ENCODE measurements at regions not wholly inside any gene's neighbourhood (a gene's known extent, or its start where the extent isn't known, plus 50 kb on each side); places are given as distances from the start of the nearest gene placed in this dataset.
"Not testable (repeated sequence)": the region's sequence is repeated elsewhere in the genome, so short reads cannot be mapped to it uniquely, and the experiment has no call there.

DNA sequence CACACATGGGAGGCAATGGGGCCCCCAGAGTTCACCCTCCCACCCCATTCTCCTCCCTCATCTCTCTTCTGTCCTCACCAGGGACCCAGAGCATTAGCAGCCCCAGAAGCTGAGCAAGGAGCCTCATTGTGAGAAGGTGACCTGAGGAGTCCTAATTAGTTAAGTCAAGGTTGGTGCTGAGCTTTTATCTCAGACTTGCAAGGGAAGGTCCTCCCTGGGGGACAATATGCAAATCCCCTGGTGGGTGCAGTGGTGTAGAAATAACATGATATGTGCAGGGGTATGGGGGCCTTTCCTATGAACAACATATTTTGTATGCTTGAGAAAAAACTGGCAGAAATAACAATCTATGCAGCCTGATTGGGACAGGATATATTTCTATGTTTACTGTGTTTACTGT lies 485.5 kb downstream of the RPIA start:
- H3K9me3 Mint-ChIP-seq (ENCODE audit: low read depth); H3K36me3 Mint-ChIP-seq (ENCODE audit: low read depth); H3K4me3 Mint-ChIP-seq (ENCODE audit: unreplicated experiment); DNase-seq (ENCODE audit: low spot score); H3K27me3 Mint-ChIP-seq (ENCODE audit: low read depth); H3K4me1 Mint-ChIP-seq (ENCODE audit: low read depth); H3K27ac Mint-ChIP-seq (ENCODE audit: unreplicated experiment): not testable (repeated sequence)

DNA sequence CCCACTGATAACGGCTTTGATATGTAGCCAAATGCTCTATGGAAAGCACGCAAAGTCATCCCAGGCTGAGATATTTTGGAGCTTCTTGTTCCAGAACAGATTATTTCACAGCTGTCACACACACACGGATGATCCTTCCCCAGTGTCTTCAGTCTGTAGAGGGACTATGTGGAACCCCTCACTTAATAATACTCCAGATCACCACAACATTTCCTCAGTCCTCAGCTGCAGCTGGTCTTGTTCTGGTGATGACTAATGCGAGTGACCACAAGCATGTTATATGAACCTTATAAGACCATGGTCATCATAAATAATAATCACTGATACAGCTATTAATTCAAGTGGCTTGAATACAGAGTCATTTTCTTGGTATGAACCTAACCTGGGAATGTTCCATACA lies 490.7 kb downstream of the RPIA start:
- H3K36me3 Mint-ChIP-seq (ENCODE audit: low read depth); H3K27ac Mint-ChIP-seq (ENCODE audit: unreplicated experiment); H3K4me1 Mint-ChIP-seq (ENCODE audit: low read depth); H3K27me3 Mint-ChIP-seq (ENCODE audit: low read depth); H3K4me3 Mint-ChIP-seq (ENCODE audit: unreplicated experiment); DNase-seq (ENCODE audit: low spot score): not testable (repeated sequence)
- peaks cover 16% of the 10 kb centered on the region for H3K9me3 Mint-ChIP-seq (ENCODE audit: low read depth)

DNA sequence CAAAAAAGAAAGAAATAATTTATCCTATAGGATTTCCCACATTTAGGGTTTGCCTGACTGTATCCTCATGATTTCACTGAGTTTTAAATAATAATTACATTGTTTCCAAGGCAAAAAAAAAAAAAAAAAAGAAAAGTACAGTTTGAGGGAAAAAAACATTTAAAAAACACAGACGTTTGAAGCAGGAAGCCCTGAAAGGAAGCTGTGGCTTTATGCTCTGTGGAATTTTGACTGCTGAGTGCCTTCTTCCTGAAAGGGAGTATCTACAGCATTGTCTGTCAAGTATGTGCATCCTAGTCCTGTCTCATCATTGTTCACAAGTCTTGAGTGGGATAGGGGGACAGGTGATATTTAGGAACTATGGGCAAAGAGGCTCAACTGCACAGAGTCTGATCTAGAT lies 493.3 kb downstream of the RPIA start:
- H3K36me3 Mint-ChIP-seq (ENCODE audit: low read depth); H3K4me1 Mint-ChIP-seq (ENCODE audit: low read depth); DNase-seq (ENCODE audit: low spot score); H3K4me3 Mint-ChIP-seq (ENCODE audit: unreplicated experiment); H3K27ac Mint-ChIP-seq (ENCODE audit: unreplicated experiment); H3K27me3 Mint-ChIP-seq (ENCODE audit: low read depth): not testable (repeated sequence)
- H3K9me3 Mint-ChIP-seq (ENCODE audit: low read depth): peaks cover 13% of the 10 kb centered on the region

- H3K36me3 Mint-ChIP-seq (ENCODE audit: low read depth); H3K4me3 Mint-ChIP-seq (ENCODE audit: unreplicated experiment); H3K27ac Mint-ChIP-seq (ENCODE audit: unreplicated experiment); DNase-seq (ENCODE audit: low spot score); H3K4me1 Mint-ChIP-seq (ENCODE audit: low read depth); H3K27me3 Mint-ChIP-seq (ENCODE audit: low read depth): not testable (repeated sequence)
- peaks cover 26% of the 10 kb centered on the region for H3K9me3 Mint-ChIP-seq (ENCODE audit: low read depth)
Measured at GRCh38 chr2:89195636-89196251, 504.3 kb downstream of the RPIA start.

DNA sequence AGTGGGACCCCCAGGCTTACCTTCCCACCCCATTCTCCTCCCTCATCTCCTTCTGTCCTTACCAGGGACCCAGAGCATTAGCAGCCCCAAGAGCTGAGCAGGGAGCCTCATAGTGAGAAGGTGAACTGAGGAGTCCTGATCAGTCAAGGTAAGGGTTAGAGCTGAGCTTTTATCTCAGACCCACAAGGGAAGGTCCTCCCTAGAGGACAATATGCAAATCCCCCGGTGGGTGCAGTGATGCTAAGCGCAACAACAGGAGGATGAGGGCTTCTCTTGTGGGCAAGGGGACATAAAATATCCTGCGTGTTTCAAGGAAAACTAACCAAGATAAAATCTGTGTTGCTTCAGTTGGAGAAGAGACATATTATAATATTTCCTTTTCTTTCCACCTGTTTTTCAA lies 505.2 kb downstream of the RPIA start:
- H3K27ac Mint-ChIP-seq (ENCODE audit: unreplicated experiment); H3K27me3 Mint-ChIP-seq (ENCODE audit: low read depth); H3K4me3 Mint-ChIP-seq (ENCODE audit: unreplicated experiment); H3K4me1 Mint-ChIP-seq (ENCODE audit: low read depth); DNase-seq (ENCODE audit: low spot score); H3K36me3 Mint-ChIP-seq (ENCODE audit: low read depth): not testable (repeated sequence)
- H3K9me3 Mint-ChIP-seq (ENCODE audit: low read depth): peaks cover 22% of the 10 kb centered on the region

GRCh38 chr2:89198026-89198425 lies 506.6 kb downstream of the RPIA start:
- H3K36me3 Mint-ChIP-seq (ENCODE audit: low read depth); H3K27me3 Mint-ChIP-seq (ENCODE audit: low read depth); DNase-seq (ENCODE audit: low spot score); H3K27ac Mint-ChIP-seq (ENCODE audit: unreplicated experiment); H3K4me1 Mint-ChIP-seq (ENCODE audit: low read depth); H3K4me3 Mint-ChIP-seq (ENCODE audit: unreplicated experiment): not testable (repeated sequence)
- peaks cover 20% of the 10 kb centered on the region for H3K9me3 Mint-ChIP-seq (ENCODE audit: low read depth)

GRCh38 chr2:89199453-89200246 lies 508.2 kb downstream of the RPIA start:
- not testable (repeated sequence) for H3K27me3 Mint-ChIP-seq (ENCODE audit: low read depth); H3K4me1 Mint-ChIP-seq (ENCODE audit: low read depth); H3K4me3 Mint-ChIP-seq (ENCODE audit: unreplicated experiment); H3K36me3 Mint-ChIP-seq (ENCODE audit: low read depth); DNase-seq (ENCODE audit: low spot score); H3K27ac Mint-ChIP-seq (ENCODE audit: unreplicated experiment)
- H3K9me3 Mint-ChIP-seq (ENCODE audit: low read depth): peaks cover 16% of the 10 kb centered on the region

DNA sequence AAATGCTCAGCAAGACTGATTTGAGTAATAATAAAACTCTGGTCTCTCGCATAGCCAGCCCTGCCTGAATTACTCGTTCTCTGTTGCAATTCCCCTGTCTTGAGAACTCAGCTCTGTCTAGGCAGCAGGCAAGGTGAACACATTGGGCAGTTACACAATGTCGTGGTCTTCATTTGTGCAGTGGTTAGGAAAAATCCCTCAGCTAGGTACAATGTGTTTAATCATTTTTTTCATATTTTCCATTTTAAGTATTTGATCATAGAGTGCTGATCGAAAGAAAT lies 508.7 kb downstream of the RPIA start:
- H3K27me3 Mint-ChIP-seq (ENCODE audit: low read depth); H3K27ac Mint-ChIP-seq (ENCODE audit: unreplicated experiment); H3K4me1 Mint-ChIP-seq (ENCODE audit: low read depth); H3K4me3 Mint-ChIP-seq (ENCODE audit: unreplicated experiment); DNase-seq (ENCODE audit: low spot score); H3K36me3 Mint-ChIP-seq (ENCODE audit: low read depth): not testable (repeated sequence)
- peaks cover 15% of the 10 kb centered on the region for H3K9me3 Mint-ChIP-seq (ENCODE audit: low read depth)

GRCh38 chr2:89202518-89202917 lies 511.0 kb downstream of the RPIA start:
- not testable (repeated sequence) for H3K4me1 Mint-ChIP-seq (ENCODE audit: low read depth); H3K27me3 Mint-ChIP-seq (ENCODE audit: low read depth); DNase-seq (ENCODE audit: low spot score); H3K27ac Mint-ChIP-seq (ENCODE audit: unreplicated experiment); H3K36me3 Mint-ChIP-seq (ENCODE audit: low read depth); H3K4me3 Mint-ChIP-seq (ENCODE audit: unreplicated experiment)
- peaks cover 11% of the 10 kb centered on the region for H3K9me3 Mint-ChIP-seq (ENCODE audit: low read depth)

GRCh38 chr2:89205153-89205552 lies 513.7 kb downstream of the RPIA start:
- H3K9me3 Mint-ChIP-seq (ENCODE audit: low read depth); H3K27ac Mint-ChIP-seq (ENCODE audit: unreplicated experiment); H3K36me3 Mint-ChIP-seq (ENCODE audit: low read depth); DNase-seq (ENCODE audit: low spot score); H3K4me3 Mint-ChIP-seq (ENCODE audit: unreplicated experiment); H3K27me3 Mint-ChIP-seq (ENCODE audit: low read depth); H3K4me1 Mint-ChIP-seq (ENCODE audit: low read depth): not testable (repeated sequence)

DNA sequence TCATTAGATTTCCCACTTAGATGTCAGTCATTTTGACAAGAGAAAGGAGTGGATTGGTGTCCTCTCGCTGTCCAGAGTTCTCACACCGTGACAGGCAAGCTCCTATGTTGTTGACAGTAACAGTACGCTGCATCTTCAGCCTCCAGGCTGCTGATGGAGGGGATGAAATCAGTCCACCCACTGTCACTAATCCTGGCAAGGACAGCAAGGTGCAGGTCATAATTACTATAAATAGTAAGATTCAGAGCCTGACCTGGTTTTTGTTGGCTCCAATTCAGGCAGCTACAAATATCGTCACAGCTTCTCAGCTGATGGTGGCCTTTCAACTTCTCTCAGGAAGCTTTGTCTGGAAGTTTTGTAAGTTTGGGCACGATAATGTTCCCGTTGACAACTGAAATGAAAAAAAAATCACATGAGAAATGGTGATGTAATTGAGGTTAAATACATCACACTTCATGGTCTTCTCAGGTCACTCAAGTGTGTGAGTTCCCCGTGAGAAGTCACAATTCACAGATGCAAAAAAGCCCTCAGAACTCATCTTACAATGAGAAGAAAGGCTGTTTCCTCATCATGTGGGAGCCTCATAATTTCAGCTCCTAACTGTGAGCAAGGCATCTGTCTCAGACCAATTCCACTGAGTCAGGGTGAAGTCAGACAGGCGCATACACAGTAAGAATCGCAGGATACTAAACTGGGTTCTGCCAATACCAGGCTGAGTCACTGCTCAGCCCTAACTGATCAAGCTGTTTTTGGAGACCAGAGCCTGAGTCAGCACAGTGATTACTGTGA lies 516.9 kb downstream of the RPIA start:
- not testable (repeated sequence) for H3K27ac Mint-ChIP-seq (ENCODE audit: unreplicated experiment); H3K27me3 Mint-ChIP-seq (ENCODE audit: low read depth); H3K36me3 Mint-ChIP-seq (ENCODE audit: low read depth); H3K4me1 Mint-ChIP-seq (ENCODE audit: low read depth); H3K4me3 Mint-ChIP-seq (ENCODE audit: unreplicated experiment); DNase-seq (ENCODE audit: low spot score); H3K9me3 Mint-ChIP-seq (ENCODE audit: low read depth)

GRCh38 chr2:89213151-89213550 lies 521.7 kb downstream of the RPIA start:
- peaks cover 11% of the 10 kb centered on the region for H3K9me3 Mint-ChIP-seq (ENCODE audit: low read depth)
- DNase-seq (ENCODE audit: low spot score); H3K27me3 Mint-ChIP-seq (ENCODE audit: low read depth): not testable (repeated sequence)

GRCh38 chr2:89213811-89214210 lies 522.3 kb downstream of the RPIA start:
- not testable (repeated sequence) for H3K4me3 Mint-ChIP-seq (ENCODE audit: unreplicated experiment); H3K27me3 Mint-ChIP-seq (ENCODE audit: low read depth); H3K36me3 Mint-ChIP-seq (ENCODE audit: low read depth); H3K4me1 Mint-ChIP-seq (ENCODE audit: low read depth); H3K27ac Mint-ChIP-seq (ENCODE audit: unreplicated experiment); DNase-seq (ENCODE audit: low spot score)
- peaks cover 11% of the 10 kb centered on the region for H3K9me3 Mint-ChIP-seq (ENCODE audit: low read depth)

More at GRCh38 chr2:89213151-89213550, 521.7 kb downstream of the RPIA start:
- not testable (repeated sequence) for H3K27ac Mint-ChIP-seq (ENCODE audit: unreplicated experiment); H3K4me1 Mint-ChIP-seq (ENCODE audit: low read depth); H3K4me3 Mint-ChIP-seq (ENCODE audit: unreplicated experiment); H3K36me3 Mint-ChIP-seq (ENCODE audit: low read depth)
